ENCODE measurements at regions not wholly inside any gene's neighbourhood (a gene's known extent, or its start where the extent isn't known, plus 50 kb on each side); places are given as distances from the start of the nearest gene placed in this dataset.

DNA sequence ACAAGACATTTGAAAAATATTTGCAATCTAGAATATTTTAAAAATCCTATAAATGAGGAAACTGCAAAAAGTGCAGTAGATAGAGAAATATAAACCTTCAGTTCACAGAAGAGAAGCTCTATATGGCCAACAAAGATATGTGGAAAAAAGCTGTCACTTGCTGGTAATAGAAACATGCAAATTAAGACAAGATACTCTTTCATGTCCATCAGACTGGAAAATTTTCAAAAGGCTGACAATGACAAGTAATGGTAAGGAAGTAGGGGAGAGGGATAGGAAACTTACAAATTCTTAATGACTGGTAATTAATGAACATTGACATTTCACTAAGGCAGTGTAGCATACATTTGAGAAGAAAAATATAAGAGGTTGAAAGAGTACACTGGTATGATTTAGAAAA, 147.9 kb downstream of the MRPL39 start:
- TF ChIP-seq, protein P1, sequence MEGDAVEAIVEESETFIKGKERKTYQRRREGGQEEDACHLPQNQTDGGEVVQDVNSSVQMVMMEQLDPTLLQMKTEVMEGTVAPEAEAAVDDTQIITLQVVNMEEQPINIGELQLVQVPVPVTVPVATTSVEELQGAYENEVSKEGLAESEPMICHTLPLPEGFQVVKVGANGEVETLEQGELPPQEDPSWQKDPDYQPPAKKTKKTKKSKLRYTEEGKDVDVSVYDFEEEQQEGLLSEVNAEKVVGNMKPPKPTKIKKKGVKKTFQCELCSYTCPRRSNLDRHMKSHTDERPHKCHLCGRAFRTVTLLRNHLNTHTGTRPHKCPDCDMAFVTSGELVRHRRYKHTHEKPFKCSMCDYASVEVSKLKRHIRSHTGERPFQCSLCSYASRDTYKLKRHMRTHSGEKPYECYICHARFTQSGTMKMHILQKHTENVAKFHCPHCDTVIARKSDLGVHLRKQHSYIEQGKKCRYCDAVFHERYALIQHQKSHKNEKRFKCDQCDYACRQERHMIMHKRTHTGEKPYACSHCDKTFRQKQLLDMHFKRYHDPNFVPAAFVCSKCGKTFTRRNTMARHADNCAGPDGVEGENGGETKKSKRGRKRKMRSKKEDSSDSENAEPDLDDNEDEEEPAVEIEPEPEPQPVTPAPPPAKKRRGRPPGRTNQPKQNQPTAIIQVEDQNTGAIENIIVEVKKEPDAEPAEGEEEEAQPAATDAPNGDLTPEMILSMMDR (IDR thresholded peaks at IDR 0.05; ENCODE audit: low read depth, low read length) = no peak
- TF ChIP-seq EZH2phosphoT487 (IDR thresholded peaks at IDR 0.05; ENCODE audit: low read depth) = no peak

Data from OCI-LY3 (cell line).